ENCODE measurements at regions not wholly inside any gene's neighbourhood (a gene's known extent, or its start where the extent isn't known, plus 50 kb on each side); places are given as distances from the start of the nearest gene placed in this dataset.

DNA sequence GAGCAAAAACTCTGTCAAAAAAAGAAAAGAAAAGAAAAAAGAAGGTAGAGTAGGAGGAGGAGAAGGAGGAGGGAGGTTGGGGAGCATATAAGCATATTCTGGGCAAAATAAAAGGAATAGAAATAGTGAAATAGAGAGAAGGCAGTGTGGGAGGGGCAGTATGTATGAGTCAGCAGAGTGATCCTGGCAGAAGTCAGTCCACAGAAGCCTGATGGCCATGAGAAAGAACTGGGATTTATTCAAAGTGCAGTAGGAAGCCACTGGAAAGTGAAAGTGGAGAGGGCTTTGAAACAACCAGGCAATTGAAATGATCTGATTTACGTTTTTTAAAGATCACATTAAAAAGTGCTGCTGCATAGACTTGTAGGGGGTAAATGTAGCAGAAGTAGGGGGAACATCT lies 368.6 kb upstream of the USP15 start:
- Histone ChIP-seq H3K9ac (ENCODE audit: low read length) (no peak overlapping the region), H3K79me2 (ENCODE audit: insufficient read depth, low read length) (no peaks in the 10 kb centered on the region), H2AFZ (ENCODE audit: low read depth, low read length, poor library complexity, severe bottlenecking) (no peak overlapping the region), H3K4me1 (ENCODE audit: control insufficient read depth in 1 of 2, insufficient read depth in 2 of 2, low read length in 2 of 2) (no peaks in the 10 kb centered on the region), H3K4me3 (replicated peaks in 1 of 2; ENCODE audit: low read depth in 1 of 2, low read length in 2 of 2) (no peak overlapping the region), H3K27me3 (ENCODE audit: insufficient read depth, low read length) (no peaks in the 10 kb centered on the region), H4K20me1 (ENCODE audit: insufficient read depth) (no peaks in the 10 kb centered on the region), H3K9me3 (ENCODE audit: control insufficient read depth in 1 of 2, insufficient read depth in 1 of 2, low read depth in 1 of 2, low read length in 2 of 2) (no peaks in the 10 kb centered on the region), H3K9me2 (ENCODE audit: insufficient read depth) (no peaks in the 10 kb centered on the region), H3K36me3 (ENCODE audit: control insufficient read depth in 1 of 2, insufficient read depth in 2 of 2, low read length in 2 of 2) (no peaks in the 10 kb centered on the region), H3K4me2 (ENCODE audit: low read length) (no peak overlapping the region), H3K27ac (ENCODE audit: low read depth, low read length) (no peak overlapping the region)
- TF ChIP-seq, protein P1, sequence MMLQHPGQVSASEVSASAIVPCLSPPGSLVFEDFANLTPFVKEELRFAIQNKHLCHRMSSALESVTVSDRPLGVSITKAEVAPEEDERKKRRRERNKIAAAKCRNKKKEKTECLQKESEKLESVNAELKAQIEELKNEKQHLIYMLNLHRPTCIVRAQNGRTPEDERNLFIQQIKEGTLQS (IDR thresholded peaks at IDR 0.05), result no peak
- TF ChIP-seq FOSL1 (IDR thresholded peaks at IDR 0.05; ENCODE audit: low read depth), result no peak
- TF ChIP-seq, protein P2, sequence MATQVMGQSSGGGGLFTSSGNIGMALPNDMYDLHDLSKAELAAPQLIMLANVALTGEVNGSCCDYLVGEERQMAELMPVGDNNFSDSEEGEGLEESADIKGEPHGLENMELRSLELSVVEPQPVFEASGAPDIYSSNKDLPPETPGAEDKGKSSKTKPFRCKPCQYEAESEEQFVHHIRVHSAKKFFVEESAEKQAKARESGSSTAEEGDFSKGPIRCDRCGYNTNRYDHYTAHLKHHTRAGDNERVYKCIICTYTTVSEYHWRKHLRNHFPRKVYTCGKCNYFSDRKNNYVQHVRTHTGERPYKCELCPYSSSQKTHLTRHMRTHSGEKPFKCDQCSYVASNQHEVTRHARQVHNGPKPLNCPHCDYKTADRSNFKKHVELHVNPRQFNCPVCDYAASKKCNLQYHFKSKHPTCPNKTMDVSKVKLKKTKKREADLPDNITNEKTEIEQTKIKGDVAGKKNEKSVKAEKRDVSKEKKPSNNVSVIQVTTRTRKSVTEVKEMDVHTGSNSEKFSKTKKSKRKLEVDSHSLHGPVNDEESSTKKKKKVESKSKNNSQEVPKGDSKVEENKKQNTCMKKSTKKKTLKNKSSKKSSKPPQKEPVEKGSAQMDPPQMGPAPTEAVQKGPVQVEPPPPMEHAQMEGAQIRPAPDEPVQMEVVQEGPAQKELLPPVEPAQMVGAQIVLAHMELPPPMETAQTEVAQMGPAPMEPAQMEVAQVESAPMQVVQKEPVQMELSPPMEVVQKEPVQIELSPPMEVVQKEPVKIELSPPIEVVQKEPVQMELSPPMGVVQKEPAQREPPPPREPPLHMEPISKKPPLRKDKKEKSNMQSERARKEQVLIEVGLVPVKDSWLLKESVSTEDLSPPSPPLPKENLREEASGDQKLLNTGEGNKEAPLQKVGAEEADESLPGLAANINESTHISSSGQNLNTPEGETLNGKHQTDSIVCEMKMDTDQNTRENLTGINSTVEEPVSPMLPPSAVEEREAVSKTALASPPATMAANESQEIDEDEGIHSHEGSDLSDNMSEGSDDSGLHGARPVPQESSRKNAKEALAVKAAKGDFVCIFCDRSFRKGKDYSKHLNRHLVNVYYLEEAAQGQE (IDR thresholded peaks at IDR 0.05; ENCODE audit: low read depth), result no peak
- no peak for TF ChIP-seq POLR2A (IDR thresholded peaks at IDR 0.05; ENCODE audit: borderline replicate concordance, extremely low read depth, insufficient read depth, insufficient read length)
- TF ChIP-seq ZNF274 (IDR thresholded peaks at IDR 0.05; ENCODE audit: low read depth, low read length), result no peak
- no peak for TF ChIP-seq CEBPB (IDR thresholded peaks at IDR 0.05; ENCODE audit: low read depth)
- no peak for TF ChIP-seq ELF1 (IDR thresholded peaks at IDR 0.05; ENCODE audit: borderline replicate concordance, low read depth)
- TF ChIP-seq EZH2phosphoT487 (IDR thresholded peaks at IDR 0.05; ENCODE audit: borderline replicate concordance), result no peak
- no peak for TF ChIP-seq CBX3 (IDR thresholded peaks at IDR 0.05; ENCODE audit: low read depth)
- TF ChIP-seq TCF7L2 (IDR thresholded peaks at IDR 0.05; ENCODE audit: borderline replicate concordance, extremely low read depth, insufficient read depth, insufficient read length), result no peak
- no peak for TF ChIP-seq YY1 (IDR thresholded peaks at IDR 0.05; ENCODE audit: extremely low read depth, insufficient replicate concordance, low read depth, low read length)
- no peak for TF ChIP-seq SIN3A (IDR thresholded peaks at IDR 0.05; ENCODE audit: low read depth)
- no peak for TF ChIP-seq RAD21 (IDR thresholded peaks at IDR 0.05; ENCODE audit: low read depth)
- ChIA-PET CTCF (no interaction called here), POLR2A (no interaction called here), RAD21 (ENCODE audit: low non-redundant PET in 1 of 2, low total read pairs in 2 of 2, uncharacterized antibody in 2 of 2, unreplicated experiment in 2 of 2) (no interaction called here)
- intact Hi-C loops (cut with micrococcal nuclease), result no loop called here
- no peak for ATAC-seq
- BruUV-seq (replicated peaks), result no TSS peak
- DNase-seq (ENCODE audit: low read depth, low spot score), result no peak
